ENCODE measurements at regions not wholly inside any gene's neighbourhood (a gene's known extent, or its start where the extent isn't known, plus 50 kb on each side); places are given as distances from the start of the nearest gene placed in this dataset.

GRCh38 chr15:98403569-98403968, 244.8 kb upstream of the IGF1R start:
- no peaks in the 10 kb centered on the region for H3K27me3 ChIP-seq (replicated peaks; ENCODE audit: insufficient read depth)
- WGBS, 2 experiments (ENCODE audit: low coverage in 1 of 2, low lambda C conversion rate in 2 of 2, missing lambda C conversion rate in 2 of 2), result 61 to 68% methylated on average over 13 of the region's 13 CpGs
- in situ Hi-C loops (cut with MboI), result no loop called here
- H3K36me3 ChIP-seq (ENCODE audit: low read depth), result no peaks in the 10 kb centered on the region
- H3K9me2 ChIP-seq (ENCODE audit: insufficient read depth), result no peaks in the 10 kb centered on the region
- no peaks in the 10 kb centered on the region for H3K79me2 ChIP-seq (ENCODE audit: insufficient read depth)
- H3K27ac ChIP-seq, result no peak overlapping the region
- H3F3A ChIP-seq (ENCODE audit: insufficient read depth), result no peaks in the 10 kb centered on the region
- H3K9me3 ChIP-seq (ENCODE audit: low read depth), result no peaks in the 10 kb centered on the region
- no peaks in the 10 kb centered on the region for H3K4me1 ChIP-seq (ENCODE audit: insufficient read depth)
- no peak for DNase-seq
- no peaks in the 10 kb centered on the region for H4K20me1 ChIP-seq (ENCODE audit: insufficient read depth)
- TF ChIP-seq EZH2phosphoT487 (IDR thresholded peaks at IDR 0.05; ENCODE audit: insufficient read depth, low read depth) (no peak), EZH2 (IDR thresholded peaks at IDR 0.05; ENCODE audit: insufficient read depth, poor library complexity, severe bottlenecking) (no peak)
- H3K4me3 ChIP-seq, result no peak overlapping the region
- no peak overlapping the region for H2AFZ ChIP-seq
- H3K4me2 ChIP-seq (ENCODE audit: unreplicated experiment), result no peak overlapping the region
- no peak overlapping the region for H3K9ac ChIP-seq

GRCh38 chr15:98405013-98405412, 243.3 kb upstream of the IGF1R start:
- in situ Hi-C loops (cut with MboI), result no loop called here
- no peaks in the 10 kb centered on the region for H3K27me3 ChIP-seq (replicated peaks; ENCODE audit: insufficient read depth)
- no peaks in the 10 kb centered on the region for H4K20me1 ChIP-seq (ENCODE audit: insufficient read depth)
- no peaks in the 10 kb centered on the region for H3K79me2 ChIP-seq (ENCODE audit: insufficient read depth)
- H2AFZ ChIP-seq, result no peak overlapping the region
- WGBS, 2 experiments (ENCODE audit: low coverage in 1 of 2, low lambda C conversion rate in 2 of 2, missing lambda C conversion rate in 2 of 2), result 7 to 14% methylated on average over 2 of the region's 2 CpGs
- no peak overlapping the region for H3K27ac ChIP-seq
- no peak overlapping the region for H3K4me2 ChIP-seq (ENCODE audit: unreplicated experiment)
- DNase-seq, result no peak
- H3K9ac ChIP-seq, result no peak overlapping the region
- no peaks in the 10 kb centered on the region for H3K9me2 ChIP-seq (ENCODE audit: insufficient read depth)
- no peaks in the 10 kb centered on the region for H3K36me3 ChIP-seq (ENCODE audit: low read depth)
- no peaks in the 10 kb centered on the region for H3K4me1 ChIP-seq (ENCODE audit: insufficient read depth)
- TF ChIP-seq EZH2phosphoT487 (IDR thresholded peaks at IDR 0.05; ENCODE audit: insufficient read depth, low read depth), result no peak
- no peak for TF ChIP-seq EZH2 (IDR thresholded peaks at IDR 0.05; ENCODE audit: insufficient read depth, poor library complexity, severe bottlenecking)
- no peaks in the 10 kb centered on the region for H3K9me3 ChIP-seq (ENCODE audit: low read depth)
- H3K4me3 ChIP-seq, result no peak overlapping the region
- no peaks in the 10 kb centered on the region for H3F3A ChIP-seq (ENCODE audit: insufficient read depth)

- H3K4me1 ChIP-seq (ENCODE audit: insufficient read depth), result no peaks in the 10 kb centered on the region
- no peaks in the 10 kb centered on the region for H3K79me2 ChIP-seq (ENCODE audit: insufficient read depth)
- no peaks in the 10 kb centered on the region for H3K27me3 ChIP-seq (replicated peaks; ENCODE audit: insufficient read depth)
- no peak overlapping the region for H3K9ac ChIP-seq
- no peak overlapping the region for H3K4me2 ChIP-seq (ENCODE audit: unreplicated experiment)
- 51 to 56% methylated on average over 9 of the region's 9 CpGs for WGBS, 2 experiments (ENCODE audit: low coverage in 1 of 2, low lambda C conversion rate in 2 of 2, missing lambda C conversion rate in 2 of 2)
- in situ Hi-C loops (cut with MboI), result no loop called here
- H4K20me1 ChIP-seq (ENCODE audit: insufficient read depth), result no peaks in the 10 kb centered on the region
- H2AFZ ChIP-seq, result no peak overlapping the region
- no peak overlapping the region for H3K4me3 ChIP-seq
- no peak overlapping the region for H3K27ac ChIP-seq
- H3K9me3 ChIP-seq (ENCODE audit: low read depth), result no peaks in the 10 kb centered on the region
- no peak for TF ChIP-seq EZH2 (IDR thresholded peaks at IDR 0.05; ENCODE audit: insufficient read depth, poor library complexity, severe bottlenecking)
- TF ChIP-seq EZH2phosphoT487 (IDR thresholded peaks at IDR 0.05; ENCODE audit: insufficient read depth, low read depth), result no peak
- no peaks in the 10 kb centered on the region for H3F3A ChIP-seq (ENCODE audit: insufficient read depth)
- DNase-seq, result no peak
- no peaks in the 10 kb centered on the region for H3K36me3 ChIP-seq (ENCODE audit: low read depth)
- H3K9me2 ChIP-seq (ENCODE audit: insufficient read depth), result no peaks in the 10 kb centered on the region
Measured at GRCh38 chr15:98408231-98408630, 240.1 kb upstream of the IGF1R start.

GRCh38 chr15:98410328-98410727, 238.0 kb upstream of the IGF1R start:
- TF ChIP-seq EZH2phosphoT487 (IDR thresholded peaks at IDR 0.05; ENCODE audit: insufficient read depth, low read depth), result no peak
- no peak for TF ChIP-seq EZH2 (IDR thresholded peaks at IDR 0.05; ENCODE audit: insufficient read depth, poor library complexity, severe bottlenecking)
- no peaks in the 10 kb centered on the region for H4K20me1 ChIP-seq (ENCODE audit: insufficient read depth)
- no peaks in the 10 kb centered on the region for H3K27me3 ChIP-seq (replicated peaks; ENCODE audit: insufficient read depth)
- H3K9me2 ChIP-seq (ENCODE audit: insufficient read depth), result no peaks in the 10 kb centered on the region
- H3K4me1 ChIP-seq (ENCODE audit: insufficient read depth), result no peaks in the 10 kb centered on the region
- H3K27ac ChIP-seq, result no peak overlapping the region
- H3K9me3 ChIP-seq (ENCODE audit: low read depth), result no peaks in the 10 kb centered on the region
- 23 to 30% methylated on average over 2 of the region's 2 CpGs for WGBS, 2 experiments (ENCODE audit: low coverage in 1 of 2, low lambda C conversion rate in 2 of 2, missing lambda C conversion rate in 2 of 2)
- no peak overlapping the region for H3K9ac ChIP-seq
- H3F3A ChIP-seq (ENCODE audit: insufficient read depth), result no peaks in the 10 kb centered on the region
- H2AFZ ChIP-seq, result no peak overlapping the region
- H3K4me3 ChIP-seq, result no peak overlapping the region
- no peak overlapping the region for H3K4me2 ChIP-seq (ENCODE audit: unreplicated experiment)
- H3K79me2 ChIP-seq (ENCODE audit: insufficient read depth), result no peaks in the 10 kb centered on the region
- DNase-seq, result no peak
- no peaks in the 10 kb centered on the region for H3K36me3 ChIP-seq (ENCODE audit: low read depth)
- in situ Hi-C loops (cut with MboI), result loop anchor here (10.0 kb wide), 1 partner anchor 106 kb away; no protein-coding TSS in a partner anchor

GRCh38 chr15:98412852-98413251, 235.5 kb upstream of the IGF1R start:
- no peaks in the 10 kb centered on the region for H3F3A ChIP-seq (ENCODE audit: insufficient read depth)
- 80 to 82% methylated on average over 1 to 2 of the region's 2 CpGs for WGBS, 2 experiments (ENCODE audit: low coverage in 1 of 2, low lambda C conversion rate in 2 of 2, missing lambda C conversion rate in 2 of 2)

More at GRCh38 chr15:98412852-98413251, 235.5 kb upstream of the IGF1R start:
- no peak for TF ChIP-seq EZH2phosphoT487 (IDR thresholded peaks at IDR 0.05; ENCODE audit: insufficient read depth, low read depth)
- TF ChIP-seq EZH2 (IDR thresholded peaks at IDR 0.05; ENCODE audit: insufficient read depth, poor library complexity, severe bottlenecking), result no peak
- no peak overlapping the region for H3K9ac ChIP-seq
- no peak overlapping the region for H3K4me2 ChIP-seq (ENCODE audit: unreplicated experiment)
- no peaks in the 10 kb centered on the region for H3K27me3 ChIP-seq (replicated peaks; ENCODE audit: insufficient read depth)
- H3K9me2 ChIP-seq (ENCODE audit: insufficient read depth), result no peaks in the 10 kb centered on the region
- H3K9me3 ChIP-seq (ENCODE audit: low read depth), result no peaks in the 10 kb centered on the region
- H4K20me1 ChIP-seq (ENCODE audit: insufficient read depth), result no peaks in the 10 kb centered on the region
- in situ Hi-C loops (cut with MboI), result loop anchor here (10.0 kb wide), 1 partner anchor 108 kb away; no protein-coding TSS in a partner anchor
- no peak overlapping the region for H3K4me3 ChIP-seq
- no peaks in the 10 kb centered on the region for H3K36me3 ChIP-seq (ENCODE audit: low read depth)
- DNase-seq, result no peak
- H3K4me1 ChIP-seq (ENCODE audit: insufficient read depth), result no peaks in the 10 kb centered on the region
- no peak overlapping the region for H2AFZ ChIP-seq
- H3K79me2 ChIP-seq (ENCODE audit: insufficient read depth), result no peaks in the 10 kb centered on the region
- no peak overlapping the region for H3K27ac ChIP-seq
